MM.1S (cell line): ENCODE measurements at regions not wholly inside any gene's neighbourhood (a gene's known extent, or its start where the extent isn't known, plus 50 kb on each side); places are given as distances from the start of the nearest gene placed in this dataset.

Experiments
- DNase-seq: peaks from one replicate; pipeline ENCODE4 v3.0.0-alpha.2; 2015
- H2AFZ ChIP-seq: fragments of 300-600 bp; sonication (generic); 2 replicates; pipeline ENCODE4 v1.6.0; 2016; ENCODE audit warnings: antibody characterized with exemption, low read length
- H3F3A ChIP-seq: fragments of 300-600 bp; sonication (generic); 2 replicates; pipeline ENCODE4 v1.6.1; 2016; ENCODE audit warnings: mild to moderate bottlenecking, antibody characterized with exemption, low read length, moderate library complexity, mixed read lengths; ENCODE audit not compliant: insufficient read depth
- H3K27ac ChIP-seq: fragments of 300-600 bp; sonication (generic); 2 replicates; pipeline ENCODE4 v1.5.1; 2016; ENCODE audit warnings: mild to moderate bottlenecking, low read length
- H3K27me3 ChIP-seq: fragments of 300-600 bp; sonication (generic); replicated peaks from 2 replicates; pipeline ENCODE4 v1.6.0; 2016; ENCODE audit warnings: low read length; ENCODE audit not compliant: insufficient read depth
- H3K36me3 ChIP-seq: fragments of 300-600 bp; sonication (generic); replicated peaks from 2 replicates; pipeline ENCODE4 v1.6.1; 2016; ENCODE audit warnings: mild to moderate bottlenecking, low read length, mixed read lengths; ENCODE audit not compliant: insufficient read depth
- H3K4me1 ChIP-seq: fragments of 300-600 bp; sonication (generic); 2 replicates; pipeline ENCODE4 v1.6.1; 2016; ENCODE audit warnings: low read length, mixed read lengths
- H3K4me2 ChIP-seq: fragments of 300-600 bp; sonication (generic); 2 replicates; pipeline ENCODE4 v1.6.0; 2016; ENCODE audit warnings: low read depth, low read length
- H3K4me3 ChIP-seq: fragments of 300-600 bp; sonication (generic); 2 replicates; pipeline ENCODE4 v1.5.1; 2016; ENCODE audit warnings: low read length, mixed read lengths
- H3K79me2 ChIP-seq: fragments of 300-600 bp; sonication (generic); 2 replicates; pipeline ENCODE4 v1.6.1; 2016; ENCODE audit warnings: mixed run types, low read length, mixed read lengths
- H3K9ac ChIP-seq: fragments of 300-600 bp; sonication (generic); 2 replicates; pipeline ENCODE4 v1.6.1; 2016; ENCODE audit warnings: low read length, mixed read lengths
- H3K9me2 ChIP-seq: fragments of 300-600 bp; sonication (generic); replicated peaks from 2 replicates; pipeline ENCODE4 v1.6.1; 2016; ENCODE audit warnings: mild to moderate bottlenecking, low read length, mixed read lengths; ENCODE audit not compliant: insufficient read depth
- H3K9me3 ChIP-seq: fragments of 300-600 bp; sonication (generic); replicated peaks from 2 replicates; pipeline ENCODE4 v1.6.1; 2016; ENCODE audit warnings: mild to moderate bottlenecking, low read length, mixed read lengths; ENCODE audit not compliant: insufficient read depth
- H4K20me1 ChIP-seq: fragments of 300-600 bp; sonication (generic); 2 replicates; pipeline ENCODE4 v1.6.1; 2016; ENCODE audit warnings: mild to moderate bottlenecking, low read length, moderate library complexity, mixed read lengths; ENCODE audit not compliant: insufficient read depth
- CTCF ChIP-seq: fragments of 300-600 bp; sonication (generic); IDR thresholded peaks from 2 replicates; pipeline ENCODE4 v1.5.1; 2016; ENCODE audit warnings: antibody characterized with exemption, low read length, mixed read lengths
- EZH2 ChIP-seq: fragments of 300-600 bp; sonication (generic); optimal IDR thresholded peaks from 2 replicates; pipeline ENCODE3; 2017; ENCODE audit warnings: low read depth, mild to moderate bottlenecking, antibody characterized with exemption, low read length, mixed read lengths
- EZH2phosphoT487 ChIP-seq: fragments of 300-600 bp; sonication (generic); IDR thresholded peaks from 2 replicates; pipeline ENCODE4 v1.6.1; 2018; ENCODE audit warnings: antibody characterized with exemption, low read length

DNA sequence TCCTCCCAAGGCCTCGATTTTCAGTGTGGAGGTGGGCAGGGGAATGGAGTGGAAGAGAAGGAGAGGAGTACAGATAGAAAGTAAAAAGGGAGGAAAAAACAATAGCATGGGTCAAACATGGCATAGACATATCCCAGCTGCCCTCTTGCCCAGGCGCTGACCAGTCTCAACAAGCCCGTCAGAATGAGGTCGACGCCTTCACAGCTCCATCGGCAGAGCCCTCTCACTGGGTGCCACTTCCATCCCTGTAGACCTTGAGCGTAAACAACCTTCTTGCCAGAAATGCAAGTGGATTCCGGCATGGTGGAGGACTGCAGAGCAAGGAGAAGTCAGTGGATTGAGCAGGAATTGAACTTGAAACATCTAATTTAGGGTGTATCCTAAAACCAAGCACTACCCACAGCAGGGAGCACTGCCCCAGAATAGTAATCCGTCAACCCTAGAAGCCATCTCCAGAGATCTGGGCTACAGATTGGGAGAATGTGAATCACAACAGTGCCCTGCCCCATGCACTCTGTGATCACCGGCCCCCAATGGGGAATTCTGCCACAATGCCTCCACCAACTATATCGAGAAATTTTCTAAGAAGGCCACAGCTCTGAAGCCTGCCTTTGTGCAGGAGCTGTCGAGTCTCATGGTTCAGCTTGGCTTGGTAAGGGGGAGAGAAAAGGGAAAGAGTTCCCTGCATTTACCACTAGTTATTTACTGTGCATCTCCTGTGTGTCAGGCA, 190.1 kb downstream of the UACA start:
- Histone ChIP-seq H3F3A (no peaks in the 10 kb centered on the region), H2AFZ (no peak overlapping the region), H3K9me3 (no peaks in the 10 kb centered on the region), H3K9ac (no peak overlapping the region), H3K36me3 (no peaks in the 10 kb centered on the region), H3K27ac (no peak overlapping the region), H4K20me1 (no peaks in the 10 kb centered on the region), H3K4me2 (no peak overlapping the region), H3K9me2 (no peaks in the 10 kb centered on the region), H3K4me3 (no peak overlapping the region), H3K4me1 (no peaks in the 10 kb centered on the region), H3K79me2 (no peaks in the 10 kb centered on the region), H3K27me3 (no peaks in the 10 kb centered on the region)
- TF ChIP-seq EZH2phosphoT487 (no peak), EZH2 (no peak), CTCF (no peak)
- no peak for DNase-seq

DNA sequence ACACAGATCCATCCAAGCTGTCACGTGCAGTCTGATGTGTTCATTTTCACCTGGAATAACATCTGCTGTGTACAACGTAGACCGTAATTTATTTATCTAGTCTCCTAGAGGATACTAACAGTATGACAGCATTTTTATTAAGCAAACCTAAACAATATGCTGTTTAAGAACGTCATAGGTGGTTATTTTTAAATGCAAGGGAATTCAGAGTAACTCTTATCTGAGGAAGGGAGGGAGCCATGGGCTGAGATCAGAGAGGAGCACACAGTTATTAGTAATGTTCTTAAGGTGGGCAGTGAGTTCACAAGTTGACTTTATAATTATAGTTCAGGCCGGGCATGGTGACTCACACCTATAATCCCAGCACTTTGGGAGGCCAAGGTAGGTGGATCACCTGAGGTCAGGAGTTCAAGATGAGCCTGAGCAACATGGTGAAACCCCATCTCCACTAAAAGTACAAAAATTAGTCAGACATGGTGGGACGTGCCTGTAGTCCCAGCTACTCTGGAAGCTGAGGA, 193.6 kb downstream of the UACA start:
- Histone ChIP-seq H3K27ac (no peak overlapping the region), H3K4me1 (no peaks in the 10 kb centered on the region), H3K27me3 (no peaks in the 10 kb centered on the region), H4K20me1 (no peaks in the 10 kb centered on the region), H3K36me3 (no peaks in the 10 kb centered on the region), H3K9ac (no peak overlapping the region), H3K4me3 (no peak overlapping the region), H2AFZ (no peak overlapping the region), H3F3A (no peaks in the 10 kb centered on the region), H3K4me2 (no peak overlapping the region), H3K9me3 (no peaks in the 10 kb centered on the region), H3K9me2 (no peaks in the 10 kb centered on the region), H3K79me2 (no peaks in the 10 kb centered on the region)
- TF ChIP-seq EZH2phosphoT487, result no peak
- no peak for TF ChIP-seq CTCF
- TF ChIP-seq EZH2, result no peak
- DNase-seq, result no peak

DNA sequence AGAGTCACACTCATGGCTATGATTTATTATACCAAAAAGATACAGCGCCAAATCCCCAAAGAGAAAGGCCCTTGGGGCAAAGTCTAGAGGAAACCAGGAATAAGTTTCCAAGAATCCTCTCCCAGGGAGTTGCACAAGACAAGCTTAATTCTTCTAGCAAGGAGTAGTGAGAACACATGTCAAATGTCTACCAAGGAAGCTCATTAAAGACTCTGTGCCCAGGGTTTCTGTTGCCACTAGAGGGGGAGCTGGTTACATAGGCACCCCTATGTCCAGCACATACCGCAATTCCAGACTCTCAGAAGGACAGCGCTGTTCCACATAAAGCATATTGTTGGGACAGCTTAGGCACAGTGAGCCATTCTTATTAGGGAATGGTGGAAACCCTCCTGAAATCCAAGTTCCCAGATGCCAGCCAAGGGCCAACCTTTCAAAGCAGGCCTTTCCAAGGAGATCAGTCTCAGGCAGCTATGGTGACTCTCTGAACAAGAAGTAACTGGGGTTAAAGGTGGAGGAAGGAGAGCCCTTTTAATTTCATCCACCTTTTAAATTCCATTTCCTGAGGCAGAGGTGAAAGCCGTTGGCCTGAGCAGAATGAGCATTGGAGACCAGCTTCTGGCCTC, 194.2 kb downstream of the UACA start:
- H3K4me1 ChIP-seq, result no peaks in the 10 kb centered on the region
- H3K4me2 ChIP-seq, result no peak overlapping the region
- no peak overlapping the region for H2AFZ ChIP-seq
- no peaks in the 10 kb centered on the region for H4K20me1 ChIP-seq
- no peak overlapping the region for H3K4me3 ChIP-seq
- no peak overlapping the region for H3K27ac ChIP-seq
- H3K9me2 ChIP-seq, result no peaks in the 10 kb centered on the region
- H3K9me3 ChIP-seq, result no peaks in the 10 kb centered on the region
- H3K9ac ChIP-seq, result no peak overlapping the region
- DNase-seq, result no peak
- H3K27me3 ChIP-seq, result no peaks in the 10 kb centered on the region
- TF ChIP-seq EZH2phosphoT487 (no peak), EZH2 (no peak), CTCF (peak; percentile 36)
- no peaks in the 10 kb centered on the region for H3K36me3 ChIP-seq
- H3K79me2 ChIP-seq, result no peaks in the 10 kb centered on the region
- no peaks in the 10 kb centered on the region for H3F3A ChIP-seq
